ENCODE measurements at regions not wholly inside any gene's neighbourhood (a gene's known extent, or its start where the extent isn't known, plus 50 kb on each side); places are given as distances from the start of the nearest gene placed in this dataset.

GRCh38 chr12:59936534-59936933 lies 340.7 kb downstream of the SLC16A7 start:
- TF ChIP-seq CTCF (IDR thresholded peaks at IDR 0.05) = no peak
- Histone ChIP-seq H3K9me3 (no peaks in the 10 kb centered on the region), H3K36me3 (no peaks in the 10 kb centered on the region), H3K27ac (no peak overlapping the region), H3K4me3 (no peak overlapping the region), H3K4me1 (ENCODE audit: control insufficient read depth in 1 of 2, low read depth in 2 of 2) (no peaks in the 10 kb centered on the region), H3K27me3 (replicated peaks; ENCODE audit: insufficient read depth) (no peaks in the 10 kb centered on the region)
- ATAC-seq (ENCODE audit: insufficient number of reproducible peaks, low FRiP score, low read depth) = no peak
- DNase-seq (ENCODE audit: low spot score) = no peak

DNA sequence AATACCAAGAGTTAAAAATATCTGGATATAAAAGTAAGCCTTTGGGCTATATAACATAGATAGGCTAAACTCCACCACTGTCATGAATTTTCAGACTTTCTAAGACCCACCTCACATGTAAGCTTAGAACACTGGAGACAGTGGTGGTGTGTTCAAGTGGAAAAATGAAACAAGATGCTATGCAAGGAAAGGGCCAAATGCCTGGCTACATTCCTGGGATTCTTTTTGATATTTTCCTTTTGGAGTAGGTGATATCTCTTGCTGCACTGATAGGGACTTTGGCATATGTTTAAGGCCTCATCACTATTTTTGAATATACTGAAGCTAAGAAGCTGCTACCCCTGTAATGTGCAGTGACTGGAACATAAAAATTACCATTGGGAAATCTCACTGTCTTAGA lies 341.3 kb downstream of the SLC16A7 start:
- Histone ChIP-seq H3K9me3 (no peaks in the 10 kb centered on the region), H3K4me1 (ENCODE audit: control insufficient read depth in 1 of 2, low read depth in 2 of 2) (no peaks in the 10 kb centered on the region), H3K36me3 (no peaks in the 10 kb centered on the region), H3K27me3 (replicated peaks; ENCODE audit: insufficient read depth) (no peaks in the 10 kb centered on the region), H3K4me3 (no peak overlapping the region), H3K27ac (no peak overlapping the region)
- TF ChIP-seq CTCF (IDR thresholded peaks at IDR 0.05) = no peak
- ATAC-seq (ENCODE audit: insufficient number of reproducible peaks, low FRiP score, low read depth) = no peak
- DNase-seq (ENCODE audit: low spot score) = no peak

DNA sequence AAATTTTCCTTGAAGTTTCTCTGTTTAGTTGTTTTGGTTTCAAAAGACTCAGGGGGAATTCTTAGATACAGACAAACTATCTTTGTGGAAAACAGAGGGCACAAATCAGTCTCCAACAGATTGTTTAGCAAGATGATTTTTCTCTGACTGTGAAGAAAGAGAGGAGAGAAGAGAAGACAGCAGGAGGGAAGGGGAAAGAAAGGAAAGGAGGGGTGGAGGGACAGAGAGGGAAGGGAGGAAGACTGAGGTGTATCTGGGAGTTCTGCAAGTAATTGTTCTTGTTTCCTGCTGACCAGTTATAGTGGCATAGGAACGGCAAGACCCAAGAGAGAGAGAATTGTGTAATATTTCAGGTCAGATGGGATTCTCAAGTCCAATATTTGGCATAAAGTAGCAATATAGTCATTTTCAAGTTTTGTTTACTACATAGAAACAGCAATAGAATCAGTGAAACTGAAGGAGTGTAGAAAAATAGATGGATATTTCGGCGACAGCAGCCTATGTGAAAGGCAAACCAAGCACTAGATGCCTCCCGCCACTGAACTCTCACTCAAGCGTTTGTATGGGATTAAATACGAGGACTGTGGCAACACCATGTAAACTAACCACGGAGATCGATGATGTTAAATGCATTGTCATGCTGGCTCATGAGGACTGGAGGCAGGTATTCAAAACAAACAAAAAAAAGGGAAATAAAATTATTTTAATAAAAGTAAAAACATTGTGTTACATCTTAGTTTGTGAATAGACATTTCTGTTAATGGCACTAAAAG lies 342.5 kb downstream of the SLC16A7 start:
- no peak for TF ChIP-seq CTCF (IDR thresholded peaks at IDR 0.05)

GRCh38 chr12:59940631-59941342 lies 345.0 kb downstream of the SLC16A7 start:
- Histone ChIP-seq H3K27me3 (replicated peaks; ENCODE audit: insufficient read depth) (no peaks in the 10 kb centered on the region), H3K4me3 (no peak overlapping the region), H3K36me3 (no peaks in the 10 kb centered on the region), H3K27ac (no peak overlapping the region), H3K4me1 (ENCODE audit: control insufficient read depth in 1 of 2, low read depth in 2 of 2) (no peaks in the 10 kb centered on the region), H3K9me3 (no peaks in the 10 kb centered on the region)
- DNase-seq (ENCODE audit: low spot score) (no peak), ATAC-seq (ENCODE audit: insufficient number of reproducible peaks, low FRiP score, low read depth) (no peak)
- no peak for TF ChIP-seq CTCF (IDR thresholded peaks at IDR 0.05)

More for the DNA sequence above, 342.5 kb downstream of the SLC16A7 start:
- DNase-seq (ENCODE audit: low spot score) (no peak), ATAC-seq (ENCODE audit: insufficient number of reproducible peaks, low FRiP score, low read depth) (no peak)
- no peaks in the 10 kb centered on the region for H3K27me3 ChIP-seq (replicated peaks; ENCODE audit: insufficient read depth)
- H3K27ac ChIP-seq = no peak overlapping the region
- H3K4me1 ChIP-seq (ENCODE audit: control insufficient read depth in 1 of 2, low read depth in 2 of 2) = no peaks in the 10 kb centered on the region
- no peak overlapping the region for H3K4me3 ChIP-seq
- no peaks in the 10 kb centered on the region for H3K36me3 ChIP-seq
- no peaks in the 10 kb centered on the region for H3K9me3 ChIP-seq

DNA sequence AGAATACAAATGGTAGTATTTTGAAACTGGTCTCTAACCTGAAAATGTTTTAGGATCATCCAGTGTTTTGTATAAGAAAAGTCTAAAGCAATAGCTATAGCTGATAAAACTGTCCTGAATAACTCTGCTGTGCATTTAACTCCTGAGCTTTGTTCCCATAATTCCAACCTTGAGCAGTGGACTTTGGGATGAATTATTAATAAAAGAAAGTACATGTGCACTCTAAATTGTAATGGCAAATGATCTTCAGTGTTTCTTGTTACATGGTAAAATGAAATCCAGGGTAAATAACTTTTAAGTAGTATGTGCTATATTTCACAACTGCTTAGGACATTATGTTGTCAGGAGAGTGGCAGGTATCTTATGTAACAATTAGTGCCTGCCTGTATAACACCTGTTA lies 345.6 kb downstream of the SLC16A7 start:
- DNase-seq (ENCODE audit: low spot score) (no peak), ATAC-seq (ENCODE audit: insufficient number of reproducible peaks, low FRiP score, low read depth) (no peak)
- Histone ChIP-seq H3K9me3 (no peaks in the 10 kb centered on the region), H3K4me3 (no peak overlapping the region), H3K36me3 (no peaks in the 10 kb centered on the region), H3K27ac (no peak overlapping the region), H3K27me3 (replicated peaks; ENCODE audit: insufficient read depth) (no peaks in the 10 kb centered on the region), H3K4me1 (ENCODE audit: control insufficient read depth in 1 of 2, low read depth in 2 of 2) (no peaks in the 10 kb centered on the region)
- TF ChIP-seq CTCF (IDR thresholded peaks at IDR 0.05) = no peak

All from thoracic aorta (tissue), 2 donors.